GM19240 (cell line): ENCODE measurements at regions not wholly inside any gene's neighbourhood (a gene's known extent, or its start where the extent isn't known, plus 50 kb on each side); places are given as distances from the start of the nearest gene placed in this dataset.

Experiments
- DNase-seq: peaks from one replicate; pipeline ENCODE4 v3.0.0; 2011; ENCODE audit warnings: low spot score; ENCODE audit not compliant: insufficient read length

DNA sequence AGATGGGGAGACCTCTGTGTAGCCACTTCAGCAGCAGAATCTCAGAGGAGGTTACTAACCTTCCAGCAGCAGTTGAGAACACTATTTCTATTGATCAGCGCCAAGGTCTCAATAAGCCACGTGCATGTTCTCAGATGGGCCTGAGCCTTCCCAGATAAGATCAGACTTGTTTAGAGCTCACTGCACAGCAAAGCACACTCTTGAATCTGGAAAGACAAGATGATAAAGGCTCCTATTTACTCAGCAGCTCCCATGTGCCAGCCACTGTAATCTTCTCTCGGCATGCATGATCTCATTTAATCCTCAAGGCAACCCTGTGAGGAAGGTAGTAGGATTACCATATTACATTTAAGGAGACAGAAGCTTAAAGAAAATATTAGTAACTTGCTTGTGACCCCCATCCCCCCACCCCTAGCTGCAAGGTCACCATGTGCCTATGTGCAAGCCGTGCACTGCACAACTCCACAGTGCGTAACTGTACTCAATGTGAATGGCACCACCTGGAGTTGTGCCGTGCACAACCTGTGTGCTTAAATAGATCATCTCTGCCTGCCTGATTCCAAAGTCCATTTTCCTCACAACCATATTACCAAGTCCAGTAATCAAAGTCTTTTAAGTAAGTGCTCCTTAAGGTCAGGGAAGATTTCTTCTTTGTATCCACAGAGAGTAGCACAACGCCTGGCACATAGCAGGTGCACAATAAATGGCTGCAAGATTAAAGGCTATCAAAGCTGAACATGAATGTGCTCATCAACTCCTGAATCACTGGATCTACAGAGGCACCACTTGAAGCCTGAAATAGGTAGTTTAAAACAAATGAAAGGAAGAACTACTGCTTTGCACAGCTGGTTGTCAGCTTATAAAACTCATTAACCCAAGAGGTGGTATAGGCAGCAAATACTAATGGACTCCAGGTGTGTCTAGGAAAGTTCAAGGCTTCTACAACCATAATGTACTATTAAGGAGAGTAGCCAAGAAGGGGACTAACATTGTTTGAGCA is 293.8 kb downstream of the BUD13 start:
- no peak for DNase-seq

DNA sequence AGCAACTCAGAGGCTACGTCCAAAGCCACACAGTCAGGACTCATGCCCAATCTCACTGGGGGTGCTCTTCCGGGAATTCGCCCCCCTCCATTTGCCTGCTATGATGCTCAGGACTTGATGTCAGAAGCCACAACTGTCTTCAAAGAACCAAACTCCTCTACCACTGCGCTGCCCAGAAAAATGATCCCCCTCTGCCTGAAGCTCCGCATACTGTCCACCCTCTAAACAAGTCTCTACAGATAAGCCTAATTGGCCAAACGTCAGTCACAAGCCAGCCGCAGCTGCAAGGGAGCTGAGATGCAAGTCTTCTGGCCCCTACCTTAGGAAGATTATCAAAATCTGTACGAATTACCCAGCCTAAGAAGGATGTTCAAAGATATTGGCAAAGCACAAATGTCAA is 294.6 kb downstream of the BUD13 start:
- no peak for DNase-seq

DNA sequence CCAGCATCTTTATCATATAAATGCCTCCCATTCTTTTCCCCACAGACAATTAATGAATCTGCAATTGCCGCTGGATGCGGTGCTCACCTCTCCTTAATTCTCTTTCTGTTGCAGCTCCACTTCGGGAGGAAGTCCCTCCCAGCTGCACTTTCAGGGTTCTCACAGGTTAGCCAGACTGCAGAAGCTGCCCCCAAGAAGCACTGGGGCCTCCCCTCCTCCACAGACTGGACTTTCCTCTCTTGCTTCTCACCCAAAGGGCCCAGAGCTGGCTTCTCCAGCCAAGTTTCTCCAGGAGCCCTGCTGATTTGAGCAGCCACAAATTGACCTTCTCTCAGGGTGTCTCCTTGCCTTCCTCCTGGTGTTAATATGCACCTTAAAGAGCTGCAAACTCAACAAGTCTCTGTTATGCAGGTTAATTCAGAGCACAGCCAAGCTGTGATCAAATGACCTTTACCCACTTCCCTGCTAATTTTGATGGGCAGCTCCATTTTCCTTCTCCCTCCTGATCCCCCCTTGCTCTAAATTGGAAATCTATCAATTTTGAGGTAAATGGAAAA is 298.9 kb downstream of the BUD13 start:
- no peak for DNase-seq

DNA sequence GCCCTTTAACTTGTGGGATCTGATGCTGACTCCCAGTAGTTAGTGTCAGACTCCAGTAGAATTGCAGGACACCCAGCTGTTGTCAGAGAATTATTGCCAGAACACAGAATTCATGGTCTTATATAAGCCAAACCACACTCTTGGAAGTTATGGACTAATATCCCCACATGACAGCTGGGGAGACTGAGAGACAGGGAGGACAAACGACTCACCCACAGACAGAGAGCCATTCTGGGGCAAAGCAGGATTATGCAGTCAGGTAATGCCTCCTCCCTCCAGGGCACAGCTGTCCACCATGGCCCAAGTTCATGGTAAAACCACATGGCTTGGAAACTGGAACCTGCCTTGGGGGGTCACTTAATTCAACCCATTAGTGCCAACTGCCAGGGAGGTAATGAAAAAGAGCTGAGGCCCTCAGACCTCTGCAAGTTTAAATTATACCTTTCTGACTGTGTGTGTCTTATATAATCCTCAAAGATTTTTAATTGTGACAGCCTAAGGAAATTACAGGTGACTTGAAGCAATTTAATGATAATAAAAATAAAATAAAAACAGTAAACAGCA is 299.5 kb downstream of the BUD13 start:
- DNase-seq = no peak

- no peak for DNase-seq
Measured at GRCh38 chr11:116472651-116473050, 300.1 kb downstream of the BUD13 start.

DNA sequence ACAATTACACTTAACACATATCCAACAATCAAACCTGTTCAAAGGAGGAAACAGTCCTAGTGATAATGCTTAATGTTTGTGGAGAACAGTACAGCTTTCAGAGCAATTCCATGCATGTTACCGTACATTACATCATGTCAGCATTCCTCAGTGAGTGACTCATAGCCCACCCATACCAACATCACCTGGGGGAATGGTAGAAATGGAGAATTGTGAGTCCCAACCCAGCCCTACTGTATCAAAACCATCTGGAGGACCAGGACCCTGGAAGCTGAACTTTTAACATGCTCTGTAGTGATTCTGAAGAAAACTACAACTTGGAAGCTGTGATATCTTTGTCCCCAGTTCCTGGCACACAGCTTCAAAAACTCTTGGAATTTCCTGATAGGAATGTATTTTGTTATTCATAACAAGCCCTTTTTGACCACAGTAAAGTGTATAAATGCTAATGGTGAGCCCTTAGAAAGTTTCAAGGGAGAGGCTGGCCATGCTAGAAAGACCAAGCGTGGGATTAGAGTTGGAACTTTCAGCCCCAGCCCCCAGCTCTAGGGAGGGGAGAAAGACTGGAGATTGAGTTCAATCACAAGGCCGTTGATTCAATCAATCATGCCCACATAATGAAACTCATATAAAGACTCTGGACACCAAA is 301.1 kb downstream of the BUD13 start:
- DNase-seq = no peak

DNA sequence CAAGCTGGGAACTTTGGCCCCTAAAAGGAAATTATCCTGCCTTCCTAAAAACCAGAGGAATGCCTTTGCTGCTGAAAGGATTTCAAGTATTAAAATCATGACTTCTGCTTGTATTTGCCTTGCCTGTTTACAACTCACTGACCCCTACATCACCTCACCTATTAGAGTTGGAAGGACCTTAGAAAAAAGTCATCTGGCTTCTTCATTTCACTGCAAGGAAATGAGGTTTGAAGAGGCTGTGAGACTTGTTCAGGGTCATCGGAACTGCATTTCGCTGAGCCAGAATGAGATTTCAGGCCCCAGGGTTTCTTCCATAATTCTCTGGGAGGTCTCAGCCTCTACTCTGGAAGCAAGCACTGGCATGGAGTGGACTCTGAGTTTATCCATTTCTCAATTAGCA is 304.1 kb downstream of the BUD13 start:
- no peak for DNase-seq

DNA sequence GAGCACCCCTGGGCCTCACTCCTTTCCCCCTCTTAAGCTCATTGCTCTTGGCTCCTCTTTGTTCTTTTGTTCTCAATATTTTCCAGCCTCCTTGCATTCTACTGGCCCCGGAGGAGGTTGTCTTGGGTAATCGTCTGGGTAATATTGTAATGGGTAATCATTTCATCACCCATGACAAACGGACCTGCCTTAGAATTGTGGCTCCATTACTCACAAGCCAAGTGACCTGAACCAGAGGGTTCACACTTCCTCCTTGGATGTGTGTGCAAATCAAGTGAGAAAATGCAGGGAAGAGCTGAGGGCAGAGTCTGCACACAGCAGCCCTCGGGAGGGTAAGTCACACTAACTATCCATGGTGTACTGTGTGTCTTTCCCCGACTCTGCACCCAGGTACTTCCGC is 305.0 kb downstream of the BUD13 start:
- DNase-seq = no peak

DNA sequence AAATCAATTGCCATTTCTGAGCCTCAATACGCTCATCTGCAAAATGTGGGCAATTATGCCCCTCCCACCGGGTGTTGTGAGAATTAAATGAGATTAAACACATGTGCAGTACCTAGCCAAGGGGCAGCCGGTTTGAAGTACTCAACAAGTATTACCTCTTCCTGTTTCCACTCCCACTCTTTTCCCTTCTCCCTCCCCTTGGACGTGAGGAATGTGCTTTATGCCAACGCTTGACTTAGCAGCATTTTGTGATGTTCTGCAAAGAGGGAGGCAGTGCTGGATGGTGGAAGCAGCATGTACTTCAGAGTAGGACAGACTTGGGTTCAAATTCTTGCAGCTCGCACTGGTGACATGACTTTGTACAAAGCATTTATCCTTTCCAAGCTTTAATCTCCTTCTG is 306.0 kb downstream of the BUD13 start:
- DNase-seq = no peak

DNA sequence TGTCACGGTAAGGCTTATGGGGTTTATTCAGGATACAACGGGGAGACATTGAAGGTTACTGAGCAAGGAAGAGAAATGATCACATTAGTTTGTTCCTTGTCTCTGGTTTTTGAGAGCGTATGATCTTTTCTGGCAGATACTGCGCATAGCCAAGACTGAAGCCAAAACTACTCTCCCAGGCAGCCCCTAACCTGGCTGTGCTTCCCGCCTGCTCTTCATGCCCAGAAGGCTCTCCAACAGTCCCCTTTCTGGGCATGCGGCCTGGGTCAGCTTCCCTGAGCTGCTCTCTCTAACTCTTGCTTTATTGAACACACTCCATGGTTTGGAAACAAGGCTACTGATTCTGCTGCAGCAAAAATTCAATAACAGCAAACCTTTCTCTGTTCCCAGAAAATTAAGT is 306.6 kb downstream of the BUD13 start:
- DNase-seq = no peak

GRCh38 chr11:116465056-116465455 is 307.7 kb downstream of the BUD13 start:
- DNase-seq = no peak

GRCh38 chr11:116461789-116462188 is 311.0 kb downstream of the BUD13 start:
- no peak for DNase-seq

- DNase-seq = no peak
Measured at GRCh38 chr11:116460156-116460920, 312.4 kb downstream of the BUD13 start.

DNA sequence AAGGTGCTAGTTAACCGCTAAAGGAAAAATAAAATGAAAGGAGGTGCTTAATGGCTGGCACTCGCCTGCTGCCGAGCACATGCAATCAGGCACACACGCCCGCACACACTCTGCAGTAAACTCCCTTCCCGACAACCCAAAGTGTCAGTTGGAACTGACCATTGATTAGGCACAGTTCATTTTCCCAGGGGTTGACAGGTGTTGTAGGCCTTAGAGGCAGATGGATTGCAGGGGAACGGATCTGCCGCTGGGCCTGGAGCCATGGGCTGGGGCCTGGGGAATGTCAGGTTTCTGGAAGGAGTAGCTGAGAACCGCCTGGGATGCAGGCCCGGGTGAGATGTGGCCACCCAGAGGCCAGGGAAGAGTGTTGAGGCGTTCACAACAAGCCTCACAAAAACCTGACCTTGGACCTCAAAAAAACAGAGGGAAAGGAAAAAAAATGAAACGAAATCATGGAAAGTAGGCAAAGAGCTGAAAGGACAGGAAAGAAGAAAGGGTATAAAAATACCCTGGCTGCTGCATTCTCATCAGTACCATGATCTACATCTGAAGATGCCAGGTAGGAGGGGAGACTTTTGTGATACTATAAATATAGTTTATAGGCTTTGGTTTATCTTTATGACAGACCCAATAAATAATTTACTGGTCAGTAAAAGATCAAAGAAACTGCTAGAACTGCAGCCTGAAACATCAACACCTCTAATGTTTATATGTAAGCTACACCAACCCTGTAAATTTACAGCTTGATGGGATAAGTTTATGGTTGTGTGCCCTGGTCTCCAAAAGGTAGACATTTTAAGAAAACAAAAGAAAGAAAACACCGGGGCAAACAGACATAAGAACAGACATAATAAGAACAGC is 313.4 kb downstream of the BUD13 start:
- DNase-seq = no peak

GRCh38 chr11:116458546-116458945 is 314.2 kb downstream of the BUD13 start:
- no peak for DNase-seq

DNA sequence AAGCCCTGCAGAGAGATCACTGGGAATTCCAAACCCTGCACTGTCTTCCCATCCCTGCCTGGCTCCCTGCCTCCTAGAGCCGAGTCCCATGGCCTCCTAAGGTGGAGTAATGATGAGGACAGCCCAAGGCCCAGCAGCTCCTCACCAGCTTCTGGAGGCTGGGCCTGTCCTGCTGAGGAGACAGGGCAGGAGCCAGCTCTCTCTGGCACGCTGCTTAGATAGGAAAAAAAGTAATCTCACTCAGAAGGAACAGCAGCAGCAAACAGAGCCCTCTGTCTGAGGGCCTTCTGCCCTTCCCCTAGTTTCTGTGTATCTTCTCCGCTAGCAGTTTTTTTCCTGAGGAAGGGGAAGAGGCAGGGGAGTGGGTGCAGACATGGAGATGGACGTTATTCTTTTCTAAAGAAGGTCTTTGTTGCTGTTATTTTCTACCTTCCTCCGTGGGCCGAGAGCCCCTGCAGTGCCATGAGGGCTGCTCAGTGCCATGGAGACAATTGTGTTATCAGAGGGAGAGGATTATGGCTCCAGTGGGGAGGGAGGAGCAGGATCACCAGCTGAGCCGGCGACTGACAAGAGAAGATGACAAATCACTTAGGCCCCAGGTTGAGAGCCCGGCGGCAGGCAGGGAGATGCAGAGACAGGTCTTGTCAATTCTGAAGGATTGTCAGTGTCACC is 315.3 kb downstream of the BUD13 start:
- no peak for DNase-seq

DNA sequence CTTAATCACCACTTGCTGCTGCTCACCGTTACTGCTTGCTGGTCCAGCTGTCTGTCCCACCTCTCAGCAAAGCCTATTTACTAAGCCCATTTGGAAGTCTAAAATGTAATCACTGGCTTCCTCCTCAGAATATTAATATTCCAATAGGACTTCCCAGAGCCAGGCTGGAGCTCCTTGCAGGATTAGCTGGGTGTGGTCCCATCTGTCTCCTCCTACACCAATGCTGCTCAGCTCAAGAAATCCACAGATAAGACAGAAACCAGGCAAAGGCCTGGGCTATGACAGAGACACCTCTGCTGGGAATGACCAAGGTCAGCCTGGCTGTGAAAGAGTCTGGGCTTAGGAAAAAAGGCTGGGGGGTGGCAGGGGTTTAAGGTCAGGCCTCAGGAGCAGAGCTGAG is 317.8 kb downstream of the BUD13 start:
- DNase-seq = no peak

- DNase-seq = peak; percentile 34
Measured at GRCh38 chr11:116454020-116454645, 318.7 kb downstream of the BUD13 start.

GRCh38 chr11:116452461-116452860 is 320.3 kb downstream of the BUD13 start:
- no peak for DNase-seq
